ENCODE measurements at regions not wholly inside any gene's neighbourhood (a gene's known extent, or its start where the extent isn't known, plus 50 kb on each side); places are given as distances from the start of the nearest gene placed in this dataset.

GRCh38 chr10:130416334-130417150 lies 280.4 kb downstream of the GLRX3 start:
- TF ChIP-seq POLR2A (IDR thresholded peaks at IDR 0.05) (no peak), CTCF (IDR thresholded peaks at IDR 0.05) (no peak), POLR2AphosphoS5 (IDR thresholded peaks at IDR 0.05) (no peak)
